Cardiac muscle cell (in vitro differentiated cells and primary cell): ENCODE measurements at regions not wholly inside any gene's neighbourhood (a gene's known extent, or its start where the extent isn't known, plus 50 kb on each side); places are given as distances from the start of the nearest gene placed in this dataset.

Experiments
- DNase-seq, 2 donors: peaks; one replicate each; pipeline versions ENCODE4 v3.0.0 to v3.0.0-alpha.2; 2010 to 2017; ENCODE audit warnings: low read depth in 1 of 2, low spot score in 1 of 2
- H3K27ac ChIP-seq: fragments of 200-600 bp; sonication (generic); 2 replicates; pipeline ENCODE4 v1.5.1; 2016
- H3K27me3 ChIP-seq: fragments of 200-600 bp; sonication (generic); 2 replicates; pipeline ENCODE4 v1.6.0; 2016; ENCODE audit warnings: control low read depth
- H3K36me3 ChIP-seq: fragments of 200-600 bp; sonication (generic); 2 replicates; pipeline ENCODE4 v1.5.1; 2016; ENCODE audit warnings: control low read depth
- H3K4me1 ChIP-seq: fragments of 200-600 bp; sonication (generic); 2 replicates; pipeline ENCODE4 v1.8.1; 2017; ENCODE audit warnings: low read depth, mild to moderate bottlenecking, mixed run types
- H3K4me3 ChIP-seq: fragments of 200-600 bp; sonication (generic); 2 replicates; pipeline ENCODE4 v1.5.1; 2016; ENCODE audit warnings: mild to moderate bottlenecking
- H3K9me3 ChIP-seq: fragments of 200-600 bp; sonication (generic); 2 replicates; pipeline ENCODE4 v1.5.1; 2017; ENCODE audit warnings: low read depth, mild to moderate bottlenecking, control low read depth
- TF ChIP-seq, protein P1 (sequence below): IDR thresholded peaks from 2 replicates; pipeline ENCODE4 v1.5.1; 2012; ENCODE audit warnings: low read depth, mild to moderate bottlenecking, low read length

DNA sequence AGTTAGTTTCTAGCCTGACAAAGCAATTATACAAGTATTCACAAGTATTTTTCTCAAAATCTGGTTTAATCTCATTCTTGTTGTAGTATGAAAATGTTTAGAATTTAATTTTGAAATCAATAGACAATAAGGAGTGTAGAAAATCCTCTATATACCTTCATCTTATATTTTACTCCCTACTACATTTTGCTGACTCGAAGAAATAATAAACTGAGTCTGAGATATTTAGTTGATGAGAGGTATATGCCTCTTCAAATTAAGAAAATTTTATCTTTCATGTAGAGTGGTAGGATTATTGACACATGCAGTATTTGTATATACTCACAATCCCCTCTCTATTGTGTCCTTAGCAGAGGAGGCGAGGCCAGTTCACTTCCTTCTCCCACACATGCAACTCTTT is 477.7 kb downstream of the MAN2A1 start:
- DNase-seq = no peak

DNA sequence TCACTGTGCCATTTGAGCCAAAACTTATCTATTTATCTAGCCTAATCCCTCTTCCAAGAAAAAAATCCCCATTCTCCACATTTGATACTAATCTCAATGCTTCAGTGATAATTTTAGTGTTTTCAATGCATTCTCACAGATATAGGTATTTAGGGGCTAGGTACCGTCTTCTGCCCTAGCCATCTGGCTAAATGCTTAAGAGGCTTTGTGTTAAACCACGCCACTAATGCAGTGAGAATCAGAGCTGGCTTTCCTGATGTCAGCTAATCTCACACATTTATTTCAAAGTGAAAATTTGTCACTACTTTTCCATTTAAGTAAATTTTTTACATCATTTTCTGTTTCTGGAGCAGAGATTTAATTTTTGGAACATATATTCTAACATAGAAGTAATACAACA is 479.7 kb downstream of the MAN2A1 start:
- Histone ChIP-seq H3K9me3 (no peaks in the 10 kb centered on the region), H3K27me3 (no peaks in the 10 kb centered on the region), H3K4me3 (no peak overlapping the region), H3K36me3 (no peaks in the 10 kb centered on the region), H3K27ac (no peak overlapping the region), H3K4me1 (no peaks in the 10 kb centered on the region)
- DNase-seq = no peak
- TF ChIP-seq, protein P1, sequence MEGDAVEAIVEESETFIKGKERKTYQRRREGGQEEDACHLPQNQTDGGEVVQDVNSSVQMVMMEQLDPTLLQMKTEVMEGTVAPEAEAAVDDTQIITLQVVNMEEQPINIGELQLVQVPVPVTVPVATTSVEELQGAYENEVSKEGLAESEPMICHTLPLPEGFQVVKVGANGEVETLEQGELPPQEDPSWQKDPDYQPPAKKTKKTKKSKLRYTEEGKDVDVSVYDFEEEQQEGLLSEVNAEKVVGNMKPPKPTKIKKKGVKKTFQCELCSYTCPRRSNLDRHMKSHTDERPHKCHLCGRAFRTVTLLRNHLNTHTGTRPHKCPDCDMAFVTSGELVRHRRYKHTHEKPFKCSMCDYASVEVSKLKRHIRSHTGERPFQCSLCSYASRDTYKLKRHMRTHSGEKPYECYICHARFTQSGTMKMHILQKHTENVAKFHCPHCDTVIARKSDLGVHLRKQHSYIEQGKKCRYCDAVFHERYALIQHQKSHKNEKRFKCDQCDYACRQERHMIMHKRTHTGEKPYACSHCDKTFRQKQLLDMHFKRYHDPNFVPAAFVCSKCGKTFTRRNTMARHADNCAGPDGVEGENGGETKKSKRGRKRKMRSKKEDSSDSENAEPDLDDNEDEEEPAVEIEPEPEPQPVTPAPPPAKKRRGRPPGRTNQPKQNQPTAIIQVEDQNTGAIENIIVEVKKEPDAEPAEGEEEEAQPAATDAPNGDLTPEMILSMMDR = no peak

More for the DNA sequence above, 477.7 kb downstream of the MAN2A1 start:
- H3K27ac ChIP-seq = no peak overlapping the region
- no peaks in the 10 kb centered on the region for H3K9me3 ChIP-seq
- no peaks in the 10 kb centered on the region for H3K4me1 ChIP-seq
- no peaks in the 10 kb centered on the region for H3K27me3 ChIP-seq
- TF ChIP-seq, protein P1 = no peak
- H3K4me3 ChIP-seq = no peak overlapping the region
- no peaks in the 10 kb centered on the region for H3K36me3 ChIP-seq

DNA sequence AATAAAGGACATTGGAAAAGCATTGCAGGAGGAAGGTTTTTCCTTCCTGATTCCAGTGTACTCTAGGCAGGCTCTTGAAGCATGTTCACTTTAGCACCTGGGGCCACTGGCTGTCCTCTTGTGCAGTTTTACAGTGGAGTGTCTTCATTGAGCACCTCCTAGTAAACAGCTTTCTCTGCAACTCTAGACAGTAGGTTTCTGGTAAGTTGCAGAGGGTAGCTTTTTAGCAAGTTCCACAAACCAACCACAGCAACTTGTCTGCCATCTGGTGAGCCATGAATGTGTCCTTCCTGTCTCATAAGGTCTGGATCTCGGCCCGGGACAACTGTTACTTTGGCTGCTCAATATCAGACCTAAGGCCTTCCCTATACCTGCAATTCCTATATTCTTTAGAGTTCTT is 488.0 kb downstream of the MAN2A1 start:
- TF ChIP-seq, protein P1 = no peak
- Histone ChIP-seq H3K27ac (no peak overlapping the region), H3K4me1 (no peaks in the 10 kb centered on the region), H3K36me3 (no peaks in the 10 kb centered on the region), H3K9me3 (no peaks in the 10 kb centered on the region), H3K4me3 (no peak overlapping the region), H3K27me3 (no peaks in the 10 kb centered on the region)
- no peak for DNase-seq

DNA sequence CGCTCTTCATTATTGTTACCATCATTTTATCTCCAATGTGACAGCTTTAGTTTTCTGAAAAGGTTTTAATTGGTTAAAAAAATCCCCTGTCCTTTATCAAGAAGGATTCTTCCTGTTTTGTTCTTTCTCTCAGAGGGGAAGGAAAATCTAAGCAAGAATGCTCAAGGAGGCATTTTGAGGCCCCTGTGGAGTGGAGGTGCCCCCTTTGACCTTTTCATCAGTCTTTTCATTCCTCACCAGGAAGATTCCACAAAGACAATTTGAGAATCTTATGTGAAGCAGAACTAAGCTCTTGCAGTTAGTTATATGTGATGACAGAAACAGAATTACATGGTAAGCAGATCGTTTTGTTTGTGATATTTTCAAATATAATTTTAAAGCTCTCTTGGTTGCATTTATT is 489.6 kb downstream of the MAN2A1 start:
- H3K4me3 ChIP-seq = no peak overlapping the region
- no peaks in the 10 kb centered on the region for H3K4me1 ChIP-seq
- H3K27me3 ChIP-seq = no peaks in the 10 kb centered on the region
- H3K9me3 ChIP-seq = no peaks in the 10 kb centered on the region
- no peak for DNase-seq
- H3K27ac ChIP-seq = no peak overlapping the region
- TF ChIP-seq, protein P1 = no peak
- no peaks in the 10 kb centered on the region for H3K36me3 ChIP-seq

DNA sequence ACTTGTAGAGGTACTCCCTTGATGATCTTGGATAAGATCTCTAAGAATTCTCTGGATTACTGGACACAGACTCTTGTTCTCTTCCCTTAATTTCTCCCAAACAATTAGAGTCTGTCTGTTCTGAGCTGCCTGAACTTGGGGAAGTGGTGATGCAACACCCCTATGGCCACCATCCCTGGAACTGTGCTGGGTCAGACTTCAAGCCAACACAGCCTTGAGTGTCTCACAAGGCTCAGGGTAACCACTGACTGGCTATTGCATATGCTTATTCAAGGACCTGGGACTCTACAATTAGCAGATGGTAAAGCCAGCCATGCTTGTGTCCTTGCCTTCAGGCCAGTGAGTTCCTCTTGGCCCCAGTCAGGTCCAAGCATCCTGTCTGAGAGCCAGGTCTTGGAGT is 504.5 kb downstream of the MAN2A1 start:
- Histone ChIP-seq H3K4me3 (no peak overlapping the region), H3K36me3 (no peaks in the 10 kb centered on the region), H3K27ac (no peak overlapping the region), H3K27me3 (no peaks in the 10 kb centered on the region), H3K9me3 (no peaks in the 10 kb centered on the region), H3K4me1 (no peaks in the 10 kb centered on the region)
- TF ChIP-seq, protein P1 = no peak
- no peak for DNase-seq

DNA sequence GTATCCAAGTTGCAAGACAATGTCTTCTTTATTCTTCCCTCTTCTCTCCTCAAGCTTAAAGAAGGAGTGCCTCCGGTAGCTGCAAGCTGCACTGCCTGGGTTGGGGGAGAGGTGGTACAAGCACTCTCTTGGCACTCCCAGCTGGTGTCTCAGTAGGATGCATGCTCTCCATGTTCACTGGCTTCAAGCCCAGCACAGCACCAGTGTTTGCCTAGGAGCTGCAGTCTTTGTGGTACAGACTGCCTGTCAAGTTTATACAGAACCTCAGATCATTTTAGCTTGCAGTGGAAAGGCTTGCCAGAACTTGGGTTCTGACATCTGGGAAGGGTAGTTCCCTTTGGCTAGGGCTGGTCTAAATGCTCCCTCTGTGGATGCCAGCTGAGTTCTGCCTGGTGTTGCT is 505.6 kb downstream of the MAN2A1 start:
- no peak for DNase-seq
- no peaks in the 10 kb centered on the region for H3K36me3 ChIP-seq
- TF ChIP-seq, protein P1 = no peak
- no peaks in the 10 kb centered on the region for H3K27me3 ChIP-seq
- no peak overlapping the region for H3K4me3 ChIP-seq
- peaks cover 6% of the 10 kb centered on the region for H3K4me1 ChIP-seq
- H3K9me3 ChIP-seq = no peaks in the 10 kb centered on the region
- H3K27ac ChIP-seq = no peak overlapping the region
